Activated T-cell treated with anti-CD3 and anti-CD28 coated beads, Interleukin-2, amount 50 U/mL, for 72 hours (primary cell): ENCODE measurements at regions not wholly inside any gene's neighbourhood (a gene's known extent, or its start where the extent isn't known, plus 50 kb on each side); places are given as distances from the start of the nearest gene placed in this dataset.

Experiments used
- ATAC-seq, 2 donors: fragments of 150-1000 bp; cut with Tn5 transposase; replicated peaks in 1 of 2; 2 replicates each; pipeline ENCODE4 v1.10.0; 2021; ENCODE audit warnings: moderate library complexity in 2 of 2, mild to moderate bottlenecking in 1 of 2
- DNase-seq, 2 donors: peaks; one replicate each; pipeline ENCODE4 v3.0.0; 2021 to 2022; ENCODE audit warnings: mixed read lengths in 1 of 2
- H3K27ac Mint-ChIP-seq: one replicate; pipeline ENCODE4 v1.8.0; 2022; ENCODE audit warnings: mild to moderate bottlenecking, moderate library complexity, mixed read lengths
- H3K27me3 Mint-ChIP-seq: one replicate; pipeline ENCODE4 v1.8.0; 2022; ENCODE audit warnings: low read depth, mixed read lengths
- H3K36me3 Mint-ChIP-seq, 2 donors: one replicate each; pipeline ENCODE4 v1.8.0; 2022; ENCODE audit warnings: mixed read lengths in 2 of 2, mild to moderate bottlenecking in 1 of 2; ENCODE audit not compliant: insufficient read depth in 2 of 2
- H3K4me1 Mint-ChIP-seq: one replicate; pipeline ENCODE4 v1.8.0; 2022; ENCODE audit warnings: low read depth, mixed read lengths
- H3K4me3 Mint-ChIP-seq, 2 donors: one replicate each; pipeline ENCODE4 v1.8.0; 2022; ENCODE audit warnings: mild to moderate bottlenecking in 2 of 2, mixed read lengths in 2 of 2, moderate library complexity in 2 of 2
- H3K9me3 Mint-ChIP-seq, 2 donors: one replicate each; pipeline ENCODE4 v1.8.0; 2022; ENCODE audit warnings: mixed read lengths in 2 of 2

GRCh38 chr13:107296804-107297203, 728.9 kb upstream of the ARGLU1 start:
- Mint-ChIP-seq H3K36me3 (no peaks in the 10 kb centered on the region), H3K27ac (no peak overlapping the region), H3K9me3 (peaks cover 0 to 10% of the 10 kb centered on the region in 2 donors), H3K27me3 (no peaks in the 10 kb centered on the region), H3K4me3 (no peak overlapping the region), H3K4me1 (no peaks in the 10 kb centered on the region)
- no peak for ATAC-seq
- DNase-seq: no peak

GRCh38 chr13:107295416-107296140, 727.6 kb upstream of the ARGLU1 start:
- DNase-seq: no peak
- peaks cover 0 to 10% of the 10 kb centered on the region in 2 donors for H3K9me3 Mint-ChIP-seq
- ATAC-seq: no peak
- H3K4me1 Mint-ChIP-seq: no peaks in the 10 kb centered on the region
- H3K36me3 Mint-ChIP-seq: no peaks in the 10 kb centered on the region
- no peak overlapping the region for H3K4me3 Mint-ChIP-seq
- no peaks in the 10 kb centered on the region for H3K27me3 Mint-ChIP-seq
- H3K27ac Mint-ChIP-seq: no peak overlapping the region

GRCh38 chr13:107293924-107294323, 726.0 kb upstream of the ARGLU1 start:
- no peak for DNase-seq
- no peak for ATAC-seq
- Mint-ChIP-seq H3K9me3 (peaks cover 3 to 11% of the 10 kb centered on the region in 2 donors), H3K4me3 (no peak overlapping the region), H3K27me3 (no peaks in the 10 kb centered on the region), H3K4me1 (no peaks in the 10 kb centered on the region), H3K36me3 (no peaks in the 10 kb centered on the region), H3K27ac (no peak overlapping the region)

- Mint-ChIP-seq H3K4me1 (no peaks in the 10 kb centered on the region), H3K4me3 (no peak overlapping the region), H3K36me3 (no peaks in the 10 kb centered on the region), H3K27ac (no peak overlapping the region), H3K27me3 (no peaks in the 10 kb centered on the region), H3K9me3 (peaks cover 3 to 10% of the 10 kb centered on the region in 2 donors)
- DNase-seq (no peak), ATAC-seq (no peak)
Measured at GRCh38 chr13:107291875-107292274, 723.9 kb upstream of the ARGLU1 start.

- no peak overlapping the region for H3K4me3 Mint-ChIP-seq
- no peaks in the 10 kb centered on the region for H3K4me1 Mint-ChIP-seq
- H3K27me3 Mint-ChIP-seq: no peaks in the 10 kb centered on the region
- H3K27ac Mint-ChIP-seq: no peak overlapping the region
- ATAC-seq (no peak), DNase-seq (no peak)
- no peaks in the 10 kb centered on the region for H3K36me3 Mint-ChIP-seq
- peaks cover 4 to 9% of the 10 kb centered on the region in 2 donors for H3K9me3 Mint-ChIP-seq
Measured at GRCh38 chr13:107289540-107289939, 721.6 kb upstream of the ARGLU1 start.

GRCh38 chr13:107284173-107284572, 716.2 kb upstream of the ARGLU1 start:
- ATAC-seq (no peak), DNase-seq (no peak)
- no peaks in the 10 kb centered on the region for H3K4me1 Mint-ChIP-seq
- no peaks in the 10 kb centered on the region for H3K36me3 Mint-ChIP-seq
- H3K4me3 Mint-ChIP-seq: no peak overlapping the region
- no peaks in the 10 kb centered on the region for H3K27me3 Mint-ChIP-seq
- peaks cover 4 to 14% of the 10 kb centered on the region in 2 donors for H3K9me3 Mint-ChIP-seq
- no peak overlapping the region for H3K27ac Mint-ChIP-seq

- Mint-ChIP-seq H3K36me3 (no peaks in the 10 kb centered on the region), H3K4me1 (no peaks in the 10 kb centered on the region), H3K27me3 (no peaks in the 10 kb centered on the region), H3K27ac (no peak overlapping the region), H3K4me3 (no peak overlapping the region), H3K9me3 (peaks cover 1 to 6% of the 10 kb centered on the region in 2 donors)
- no peak for DNase-seq
- ATAC-seq: no peak
Measured at GRCh38 chr13:107277911-107278310, 710.0 kb upstream of the ARGLU1 start.

GRCh38 chr13:107276936-107277335, 709.0 kb upstream of the ARGLU1 start:
- Mint-ChIP-seq H3K27ac (no peak overlapping the region), H3K4me3 (no peak overlapping the region), H3K27me3 (no peaks in the 10 kb centered on the region), H3K9me3 (peaks cover 1 to 7% of the 10 kb centered on the region in 2 donors), H3K4me1 (no peaks in the 10 kb centered on the region), H3K36me3 (no peaks in the 10 kb centered on the region)
- no peak for ATAC-seq
- DNase-seq: no peak

GRCh38 chr13:107275945-107276614, 708.1 kb upstream of the ARGLU1 start:
- no peak overlapping the region for H3K4me3 Mint-ChIP-seq
- H3K36me3 Mint-ChIP-seq: no peaks in the 10 kb centered on the region
- H3K27ac Mint-ChIP-seq: no peak overlapping the region
- H3K4me1 Mint-ChIP-seq: no peaks in the 10 kb centered on the region
- H3K27me3 Mint-ChIP-seq: no peaks in the 10 kb centered on the region
- peaks cover 1 to 5% of the 10 kb centered on the region in 2 donors for H3K9me3 Mint-ChIP-seq
- no peak for ATAC-seq
- no peak for DNase-seq

GRCh38 chr13:107275312-107275711, 707.4 kb upstream of the ARGLU1 start:
- no peaks in the 10 kb centered on the region for H3K27me3 Mint-ChIP-seq
- H3K4me3 Mint-ChIP-seq: no peak overlapping the region
- H3K36me3 Mint-ChIP-seq: no peaks in the 10 kb centered on the region
- peaks cover 1 to 5% of the 10 kb centered on the region in 2 donors for H3K9me3 Mint-ChIP-seq
- no peaks in the 10 kb centered on the region for H3K4me1 Mint-ChIP-seq
- no peak for ATAC-seq
- DNase-seq: no peak
- H3K27ac Mint-ChIP-seq: no peak overlapping the region

GRCh38 chr13:107271227-107271626, 703.3 kb upstream of the ARGLU1 start:
- no peak for ATAC-seq
- H3K27me3 Mint-ChIP-seq: no peaks in the 10 kb centered on the region
- H3K27ac Mint-ChIP-seq: no peak overlapping the region

GRCh38 chr13:107266657-107267056, 698.7 kb upstream of the ARGLU1 start:
- H3K4me3 Mint-ChIP-seq: no peak overlapping the region
- ATAC-seq (no peak), DNase-seq (no peak)
- H3K4me1 Mint-ChIP-seq: no peaks in the 10 kb centered on the region
- H3K36me3 Mint-ChIP-seq: no peaks in the 10 kb centered on the region
- no peaks in the 10 kb centered on the region for H3K27me3 Mint-ChIP-seq
- peaks cover 0 to 3% of the 10 kb centered on the region in 2 donors for H3K9me3 Mint-ChIP-seq
- no peak overlapping the region for H3K27ac Mint-ChIP-seq

More at GRCh38 chr13:107271227-107271626, 703.3 kb upstream of the ARGLU1 start:
- H3K9me3 Mint-ChIP-seq: peaks cover 0 to 5% of the 10 kb centered on the region in 2 donors
- no peak for DNase-seq
- no peak overlapping the region for H3K4me3 Mint-ChIP-seq
- no peaks in the 10 kb centered on the region for H3K36me3 Mint-ChIP-seq
- H3K4me1 Mint-ChIP-seq: no peaks in the 10 kb centered on the region

GRCh38 chr13:107258599-107259187, 690.8 kb upstream of the ARGLU1 start:
- DNase-seq: no peak

More at GRCh38 chr13:107258599-107259187, 690.8 kb upstream of the ARGLU1 start:
- H3K4me3 Mint-ChIP-seq: no peak overlapping the region
- no peaks in the 10 kb centered on the region for H3K27me3 Mint-ChIP-seq
- peaks cover 3 to 6% of the 10 kb centered on the region in 2 donors for H3K9me3 Mint-ChIP-seq
- H3K4me1 Mint-ChIP-seq: no peaks in the 10 kb centered on the region
- H3K27ac Mint-ChIP-seq: no peak overlapping the region
- ATAC-seq: no peak
- no peaks in the 10 kb centered on the region for H3K36me3 Mint-ChIP-seq
